Ovary (tissue), 3 donors: ENCODE measurements at regions not wholly inside any gene's neighbourhood (a gene's known extent, or its start where the extent isn't known, plus 50 kb on each side); places are given as distances from the start of the nearest gene placed in this dataset.

ENCODE experiments used
- EP300 ChIP-seq: sonication (generic); formaldehyde crosslinking; IDR thresholded peaks from one replicate; pipeline ENCODE4 v1.6.1; 2017; ENCODE audit warnings: antibody characterized with exemption
- POLR2A ChIP-seq: fragments of 450-650 bp; IDR thresholded peaks from one replicate; pipeline ENCODE4 v1.6.1; 2017; ENCODE audit warnings: antibody characterized with exemption, mild to moderate bottlenecking, moderate library complexity
- TF ChIP-seq, protein P1 (sequence below), 3 donors: fragments of 450-650 bp in 2 of 3; fragments of 200-600 bp in 1 of 3; IDR thresholded peaks; one replicate each; pipeline versions ENCODE4 v1.5.1 to v1.8.0; 2016 to 2022; ENCODE audit warnings: antibody characterized with exemption in 3 of 3, mild to moderate bottlenecking in 1 of 3
- donor health status: DM: no; HTN: no; CAD: no.

DNA sequence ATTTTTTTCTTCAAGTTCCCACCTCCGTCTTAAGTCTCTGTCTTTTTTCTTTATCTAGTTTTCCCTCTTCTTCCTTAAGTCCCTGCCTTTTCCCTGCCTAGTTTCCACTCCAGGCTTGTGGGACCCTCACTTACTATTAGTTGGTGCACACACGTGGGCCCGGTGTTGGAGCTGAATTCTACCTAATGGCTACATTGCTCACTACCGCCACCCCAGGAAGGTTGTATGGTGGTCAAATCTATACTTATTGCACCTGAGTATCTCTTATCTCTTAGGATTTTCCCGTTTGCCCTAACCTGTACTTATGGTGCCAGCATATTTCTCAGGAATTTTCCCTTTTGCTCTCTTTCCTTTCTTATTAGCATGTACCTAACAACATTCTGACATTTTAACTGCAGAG is 692.8 kb downstream of the EPM2A start:
- TF ChIP-seq, protein P1, sequence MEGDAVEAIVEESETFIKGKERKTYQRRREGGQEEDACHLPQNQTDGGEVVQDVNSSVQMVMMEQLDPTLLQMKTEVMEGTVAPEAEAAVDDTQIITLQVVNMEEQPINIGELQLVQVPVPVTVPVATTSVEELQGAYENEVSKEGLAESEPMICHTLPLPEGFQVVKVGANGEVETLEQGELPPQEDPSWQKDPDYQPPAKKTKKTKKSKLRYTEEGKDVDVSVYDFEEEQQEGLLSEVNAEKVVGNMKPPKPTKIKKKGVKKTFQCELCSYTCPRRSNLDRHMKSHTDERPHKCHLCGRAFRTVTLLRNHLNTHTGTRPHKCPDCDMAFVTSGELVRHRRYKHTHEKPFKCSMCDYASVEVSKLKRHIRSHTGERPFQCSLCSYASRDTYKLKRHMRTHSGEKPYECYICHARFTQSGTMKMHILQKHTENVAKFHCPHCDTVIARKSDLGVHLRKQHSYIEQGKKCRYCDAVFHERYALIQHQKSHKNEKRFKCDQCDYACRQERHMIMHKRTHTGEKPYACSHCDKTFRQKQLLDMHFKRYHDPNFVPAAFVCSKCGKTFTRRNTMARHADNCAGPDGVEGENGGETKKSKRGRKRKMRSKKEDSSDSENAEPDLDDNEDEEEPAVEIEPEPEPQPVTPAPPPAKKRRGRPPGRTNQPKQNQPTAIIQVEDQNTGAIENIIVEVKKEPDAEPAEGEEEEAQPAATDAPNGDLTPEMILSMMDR (IDR thresholded peaks at IDR 0.05) = no peak
- TF ChIP-seq POLR2A (no peak), EP300 (no peak)
